GM12891 (cell line): ENCODE measurements at regions not wholly inside any gene's neighbourhood (a gene's known extent, or its start where the extent isn't known, plus 50 kb on each side); places are given as distances from the start of the nearest gene placed in this dataset.

ENCODE experiments used
- DNase-seq: peaks from one replicate; pipeline ENCODE4 v3.0.0; 2011; ENCODE audit warnings: low spot score; ENCODE audit not compliant: insufficient read length
- FAIRE-seq: peaks from 2 replicates; lab custom pipeline; 2011; peaks lifted over from hg19 to GRCh38; lab: Jason Lieb, UNC
- PAX5 ChIP-seq: IDR thresholded peaks from 2 replicates; pipeline ENCODE4 v1.6.1; 2011; ENCODE audit warnings: low read length, moderate library complexity, mild to moderate bottlenecking; ENCODE audit not compliant: insufficient read depth, severe bottlenecking
- POLR2A ChIP-seq: IDR thresholded peaks from 2 replicates; pipeline ENCODE4 v1.6.1; 2011; ENCODE audit warnings: low read depth, low read length, control low read depth
- POLR2AphosphoS5 ChIP-seq: IDR thresholded peaks from 2 replicates; pipeline ENCODE4 v1.6.1; 2011; ENCODE audit warnings: low read depth, low read length, control low read depth
- POU2F2 ChIP-seq: IDR thresholded peaks from 2 replicates; pipeline ENCODE4 v1.6.1; 2011; ENCODE audit warnings: low read depth, mild to moderate bottlenecking, control low read depth, low read length, moderate library complexity
- SPI1 ChIP-seq: IDR thresholded peaks from 2 replicates; pipeline ENCODE4 v1.6.1; 2011; ENCODE audit warnings: low read depth, low read length, control low read depth
- TAF1 ChIP-seq: IDR thresholded peaks from 2 replicates; pipeline ENCODE4 v1.6.1; 2011; ENCODE audit warnings: low read depth, low read length, control low read depth

GRCh38 chr1:14181191-14181795 lies 417.2 kb upstream of the KAZN start:
- TF ChIP-seq POLR2A = no peak
- TF ChIP-seq PAX5 = no peak
- no peak for TF ChIP-seq TAF1
- no peak for TF ChIP-seq POU2F2
- FAIRE-seq = no peak
- no peak for DNase-seq

- FAIRE-seq (no peak), DNase-seq (no peak)
- TF ChIP-seq TAF1 (no peak), POU2F2 (no peak), POLR2A (no peak), SPI1 (no peak), POLR2AphosphoS5 (no peak), PAX5 (no peak)
These were observed 415.6 kb upstream of the KAZN start for GRCh38 chr1:14182856-14183255.

GRCh38 chr1:14183329-14183728 lies 415.2 kb upstream of the KAZN start:
- FAIRE-seq = no peak
- TF ChIP-seq TAF1 (no peak), PAX5 (no peak), POLR2AphosphoS5 (no peak), POU2F2 (no peak), POLR2A (no peak), SPI1 (no peak)
- DNase-seq = no peak

- TF ChIP-seq PAX5 = no peak
- no peak for TF ChIP-seq POLR2AphosphoS5
- no peak for TF ChIP-seq SPI1
- TF ChIP-seq POLR2A = no peak
- no peak for TF ChIP-seq POU2F2
- TF ChIP-seq TAF1 = no peak
- FAIRE-seq = no peak
These were observed 414.0 kb upstream of the KAZN start for GRCh38 chr1:14184454-14184853.

GRCh38 chr1:14189381-14189780 lies 409.1 kb upstream of the KAZN start:
- no peak for TF ChIP-seq SPI1
- TF ChIP-seq POLR2A = no peak
- TF ChIP-seq PAX5 = no peak
- TF ChIP-seq POU2F2 = no peak
- TF ChIP-seq TAF1 = no peak
- TF ChIP-seq POLR2AphosphoS5 = no peak
- FAIRE-seq (no peak), DNase-seq (no peak)

More at GRCh38 chr1:14184454-14184853, 414.0 kb upstream of the KAZN start:
- DNase-seq = no peak

- DNase-seq (no peak), FAIRE-seq (no peak)
- TF ChIP-seq SPI1 (no peak), POLR2AphosphoS5 (no peak), PAX5 (no peak), POU2F2 (no peak)
These were observed 408.0 kb upstream of the KAZN start for GRCh38 chr1:14190508-14190907.

GRCh38 chr1:14194511-14194910 lies 404.0 kb upstream of the KAZN start:
- TF ChIP-seq PAX5 (no peak), TAF1 (no peak), POLR2A (no peak), SPI1 (no peak)
- no peak for DNase-seq
- FAIRE-seq = no peak

- DNase-seq (no peak), FAIRE-seq (no peak)
- TF ChIP-seq POLR2AphosphoS5 (no peak), POU2F2 (no peak), POLR2A (no peak), TAF1 (no peak), SPI1 (no peak), PAX5 (no peak)
These were observed 393.4 kb upstream of the KAZN start for GRCh38 chr1:14205066-14205465.

- TF ChIP-seq POLR2A (no peak), SPI1 (no peak), POU2F2 (no peak), TAF1 (no peak), POLR2AphosphoS5 (no peak), PAX5 (no peak)
- DNase-seq (no peak), FAIRE-seq (no peak)
These were observed 383.3 kb upstream of the KAZN start for GRCh38 chr1:14215151-14215550.

GRCh38 chr1:14217384-14217783 lies 381.1 kb upstream of the KAZN start:
- TF ChIP-seq POLR2AphosphoS5 (no peak), TAF1 (no peak), SPI1 (no peak), POU2F2 (no peak), PAX5 (no peak), POLR2A (no peak)
- FAIRE-seq (no peak), DNase-seq (no peak)

GRCh38 chr1:14220324-14220723 lies 378.2 kb upstream of the KAZN start:
- TF ChIP-seq PAX5 = no peak
- TF ChIP-seq POLR2AphosphoS5 = no peak
- TF ChIP-seq POLR2A = no peak
- TF ChIP-seq POU2F2 = no peak
- no peak for TF ChIP-seq TAF1
- no peak for TF ChIP-seq SPI1
- FAIRE-seq = no peak
- no peak for DNase-seq
